H1 (cell line): ENCODE measurements at regions not wholly inside any gene's neighbourhood (a gene's known extent, or its start where the extent isn't known, plus 50 kb on each side); places are given as distances from the start of the nearest gene placed in this dataset.

ENCODE experiments used
- CHD1 ChIP-seq: IDR thresholded peaks from 2 replicates; pipeline ENCODE4 v1.6.1; 2012; ENCODE audit warnings: low read depth, low read length, improper control_type of control experiment
- EP300 ChIP-seq, 2 experiments: IDR thresholded peaks; 1 replicate in 1 of 2; 2 replicates in 1 of 2; pipeline ENCODE4 v1.6.1; 2011 to 2012; ENCODE audit warnings: low read depth in 2 of 2, low read length in 2 of 2, mild to moderate bottlenecking in 2 of 2, borderline replicate concordance in 1 of 2, inconsistent platforms in 1 of 2, moderate library complexity in 1 of 2
- JUND ChIP-seq: IDR thresholded peaks from 2 replicates; pipeline ENCODE4 v1.6.1; 2011; ENCODE audit warnings: mild to moderate bottlenecking, improper control_type of control experiment, low read length

- TF ChIP-seq CHD1 (no peak), EP300 (IDR thresholded peaks at IDR 0.05; ENCODE audit: borderline replicate concordance in 1 of 2, low read depth in 2 of 2, low read length in 2 of 2) (no peak), JUND (no peak)
Observed at GRCh38 chr12:112686373-112686772, 105.2 kb upstream of the RPH3A start (continued).
